Activated naive CD4-positive, alpha-beta T cell treated with anti-CD3 and anti-CD28 coated beads for 36 hours (primary cell): ENCODE measurements at regions not wholly inside any gene's neighbourhood (a gene's known extent, or its start where the extent isn't known, plus 50 kb on each side); places are given as distances from the start of the nearest gene placed in this dataset.

ENCODE experiments used
- CTCF ChIA-PET: fragments of 350-600 bp; sonication (Branson Sonifier 250); formaldehyde crosslinking; loops from one replicate; lab custom pipeline; 2021; ENCODE audit warnings: antibody characterized with exemption; lab: Charles Lee
- DNase-seq: peaks from one replicate; pipeline ENCODE4 v3.0.0-alpha.2; 2020
- H3K27ac Mint-ChIP-seq: one replicate; pipeline ENCODE4 v1.8.0; 2021; ENCODE audit warnings: mild to moderate bottlenecking, mixed read lengths
- H3K27me3 Mint-ChIP-seq: one replicate; pipeline ENCODE4 v1.8.0; 2021; ENCODE audit warnings: low read depth, mixed read lengths
- H3K36me3 Mint-ChIP-seq: one replicate; pipeline ENCODE4 v1.8.0; 2021; ENCODE audit warnings: low read depth, mixed read lengths
- H3K4me1 Mint-ChIP-seq: one replicate; pipeline ENCODE4 v1.8.0; 2021; ENCODE audit warnings: low read depth, mixed read lengths
- H3K4me3 Mint-ChIP-seq: one replicate; pipeline ENCODE4 v1.8.0; 2021; ENCODE audit warnings: mild to moderate bottlenecking, moderate library complexity, mixed read lengths
- H3K9me3 Mint-ChIP-seq: one replicate; pipeline ENCODE4 v1.8.0; 2021; ENCODE audit warnings: mixed read lengths
- intact Hi-C: fragments of 100-400 bp; cut with micrococcal nuclease; formaldehyde crosslinking; loops from one replicate; pipeline ENCODE4 v1.15.1; 2023

DNA sequence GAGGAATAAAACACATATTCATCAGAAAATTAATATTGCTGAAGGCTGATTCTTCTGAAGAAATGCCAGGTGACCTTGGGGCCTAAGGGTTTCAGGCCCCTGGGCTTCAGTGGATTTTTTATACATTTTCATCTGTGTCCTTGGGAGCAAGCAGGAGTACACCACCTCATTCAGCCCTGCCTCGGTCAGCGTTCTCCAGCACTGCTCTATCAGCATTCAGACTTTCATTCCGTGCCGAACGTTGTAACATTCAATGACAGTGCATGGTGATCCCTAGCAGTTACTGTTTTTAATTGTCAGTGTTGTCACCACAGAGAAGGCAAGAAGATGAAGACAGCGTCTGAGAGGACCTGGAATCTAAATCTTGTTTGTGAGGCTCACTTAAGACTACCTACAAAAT, 490.4 kb downstream of the DNAH5 start:
- Mint-ChIP-seq H3K4me3 (no peak overlapping the region), H3K9me3 (peaks cover 8% of the 10 kb centered on the region), H3K4me1 (no peaks in the 10 kb centered on the region), H3K27ac (no peak overlapping the region), H3K27me3 (no peaks in the 10 kb centered on the region), H3K36me3 (no peaks in the 10 kb centered on the region)
- DNase-seq = no peak
- CTCF ChIA-PET = no interaction called here
- intact Hi-C loops = no loop called here

- H3K4me3 Mint-ChIP-seq = no peak overlapping the region
- no peaks in the 10 kb centered on the region for H3K27me3 Mint-ChIP-seq
- peaks cover 5% of the 10 kb centered on the region for H3K9me3 Mint-ChIP-seq
- H3K27ac Mint-ChIP-seq = no peak overlapping the region
- no peaks in the 10 kb centered on the region for H3K4me1 Mint-ChIP-seq
- CTCF ChIA-PET = no interaction called here
- no peak for DNase-seq
- H3K36me3 Mint-ChIP-seq = no peaks in the 10 kb centered on the region
- intact Hi-C loops = no loop called here
Observed at GRCh38 chr5:13448843-13449242, 495.6 kb downstream of the DNAH5 start.

DNA sequence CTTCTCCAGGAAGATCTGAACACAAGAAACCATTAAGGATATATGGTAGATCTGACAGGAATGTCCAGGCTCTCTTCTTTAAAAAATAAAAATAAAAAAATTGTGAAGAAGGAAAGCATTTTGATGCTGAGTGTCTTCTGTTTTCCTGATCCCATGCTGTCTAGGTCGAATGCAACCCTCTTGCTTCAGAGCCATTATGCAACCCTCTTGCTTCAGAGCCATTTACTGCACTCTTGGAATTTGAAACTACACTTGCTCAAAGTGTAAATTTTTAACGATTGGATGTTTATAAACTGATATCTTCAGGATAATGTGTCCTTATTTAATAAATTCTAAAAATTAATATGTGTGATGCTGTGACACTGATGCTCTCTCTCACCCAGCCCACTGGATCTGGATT, 505.1 kb downstream of the DNAH5 start:
- Mint-ChIP-seq H3K4me1 (no peaks in the 10 kb centered on the region), H3K4me3 (no peak overlapping the region), H3K27ac (no peak overlapping the region)

DNA sequence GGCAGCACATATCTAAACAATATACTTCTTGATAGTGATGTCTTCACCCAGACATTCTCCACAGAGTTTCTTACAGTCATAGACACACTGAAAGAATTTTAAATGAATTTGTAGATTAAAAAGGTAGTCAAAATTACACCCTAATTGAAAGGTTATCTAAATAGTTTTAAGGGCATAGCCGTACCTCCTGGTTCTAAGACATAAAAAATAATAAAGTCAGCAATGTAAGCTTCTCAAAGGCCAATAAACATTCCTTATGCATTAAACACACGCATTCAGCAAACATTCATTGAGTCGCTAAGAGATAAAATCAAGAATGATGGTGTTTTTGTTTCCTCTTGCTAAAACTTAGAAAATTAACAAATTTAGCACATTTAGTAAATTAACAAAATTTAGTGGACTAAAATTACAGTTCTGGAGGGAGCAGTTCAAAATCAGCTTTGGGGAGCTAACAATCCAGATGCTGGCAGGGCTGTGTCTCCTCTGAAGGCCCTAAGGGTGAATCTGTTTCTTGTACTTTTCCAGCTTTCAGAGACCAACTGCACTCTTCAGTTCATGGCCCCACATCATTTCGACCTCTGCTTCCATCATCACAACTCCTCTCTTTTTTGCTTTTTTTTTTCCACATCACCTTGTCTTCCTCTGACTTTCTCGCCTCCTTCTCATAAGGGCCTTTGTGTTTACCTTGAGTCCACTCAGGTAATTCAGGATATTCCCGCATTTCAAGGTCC, 516.5 kb downstream of the DNAH5 start:
- CTCF ChIA-PET = no interaction called here
- no peak overlapping the region for H3K27ac Mint-ChIP-seq
- H3K4me1 Mint-ChIP-seq = no peaks in the 10 kb centered on the region
- no peak for DNase-seq
- H3K27me3 Mint-ChIP-seq = no peaks in the 10 kb centered on the region
- H3K9me3 Mint-ChIP-seq = peaks cover 11% of the 10 kb centered on the region
- intact Hi-C loops = no loop called here
- no peaks in the 10 kb centered on the region for H3K36me3 Mint-ChIP-seq
- no peak overlapping the region for H3K4me3 Mint-ChIP-seq

More for the DNA sequence above, 505.1 kb downstream of the DNAH5 start:
- CTCF ChIA-PET = no interaction called here
- Mint-ChIP-seq H3K36me3 (no peaks in the 10 kb centered on the region), H3K27me3 (no peaks in the 10 kb centered on the region), H3K9me3 (peaks cover 5% of the 10 kb centered on the region)
- intact Hi-C loops = no loop called here
- DNase-seq = no peak

DNA sequence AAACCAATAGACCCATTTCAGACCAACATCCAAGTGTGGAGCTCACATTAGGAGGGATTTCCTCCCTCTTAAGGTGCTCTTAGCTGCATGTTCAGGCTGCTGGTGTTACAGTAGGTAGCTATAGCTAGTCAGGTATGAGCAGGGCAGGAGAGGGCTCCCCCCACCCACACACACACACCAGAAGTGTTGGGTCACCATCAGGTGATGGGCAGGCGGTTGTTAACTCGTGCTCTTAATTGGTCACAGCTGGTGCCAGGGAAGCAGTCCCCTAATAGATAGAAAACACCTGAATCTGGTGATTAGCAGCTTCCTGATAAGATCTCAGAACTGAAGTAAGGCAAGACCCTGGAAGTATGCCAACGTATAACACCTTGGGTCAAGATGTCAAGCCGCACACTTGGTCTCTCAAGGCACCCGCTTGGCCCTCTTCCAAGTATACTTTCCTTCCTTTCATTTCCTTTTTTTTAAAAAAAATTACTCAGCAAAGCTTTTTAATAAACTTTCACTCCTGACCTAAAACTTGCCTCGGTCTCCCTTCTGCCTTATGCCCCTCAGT, 532.4 kb downstream of the DNAH5 start:
- Mint-ChIP-seq H3K27ac (no peak overlapping the region), H3K4me1 (no peaks in the 10 kb centered on the region), H3K9me3 (peaks cover 5% of the 10 kb centered on the region), H3K36me3 (peaks cover 2% of the 10 kb centered on the region), H3K27me3 (no peaks in the 10 kb centered on the region), H3K4me3 (no peak overlapping the region)
- DNase-seq = no peak
- CTCF ChIA-PET = no interaction called here
- intact Hi-C loops = no loop called here

GRCh38 chr5:13408616-13409015, 535.9 kb downstream of the DNAH5 start:
- intact Hi-C loops = no loop called here
- no peaks in the 10 kb centered on the region for H3K27me3 Mint-ChIP-seq
- H3K4me3 Mint-ChIP-seq = no peak overlapping the region
- no peaks in the 10 kb centered on the region for H3K36me3 Mint-ChIP-seq
- H3K27ac Mint-ChIP-seq = no peak overlapping the region
- no peaks in the 10 kb centered on the region for H3K4me1 Mint-ChIP-seq
- CTCF ChIA-PET = no interaction called here
- peaks cover 2% of the 10 kb centered on the region for H3K9me3 Mint-ChIP-seq
- no peak for DNase-seq

GRCh38 chr5:13403351-13403750, 541.1 kb downstream of the DNAH5 start:
- H3K27me3 Mint-ChIP-seq = no peaks in the 10 kb centered on the region
- CTCF ChIA-PET = interaction anchor here (0.6 kb wide), 1 partner anchor 604 kb away, joined by 6 read pairs; no protein-coding TSS in a partner anchor
- H3K27ac Mint-ChIP-seq = no peak overlapping the region
- intact Hi-C loops = no loop called here
- no peaks in the 10 kb centered on the region for H3K36me3 Mint-ChIP-seq
- no peak overlapping the region for H3K4me3 Mint-ChIP-seq
- H3K4me1 Mint-ChIP-seq = no peaks in the 10 kb centered on the region
- no peaks in the 10 kb centered on the region for H3K9me3 Mint-ChIP-seq
- DNase-seq = no peak

- H3K4me1 Mint-ChIP-seq = no peaks in the 10 kb centered on the region
- H3K4me3 Mint-ChIP-seq = no peak overlapping the region
- no peak for DNase-seq
- CTCF ChIA-PET = no interaction called here
- no peaks in the 10 kb centered on the region for H3K27me3 Mint-ChIP-seq
- intact Hi-C loops = no loop called here
- no peak overlapping the region for H3K27ac Mint-ChIP-seq
- H3K9me3 Mint-ChIP-seq = peaks cover 15% of the 10 kb centered on the region
- H3K36me3 Mint-ChIP-seq = no peaks in the 10 kb centered on the region
Observed at GRCh38 chr5:13385066-13385465, 559.4 kb downstream of the DNAH5 start.

DNA sequence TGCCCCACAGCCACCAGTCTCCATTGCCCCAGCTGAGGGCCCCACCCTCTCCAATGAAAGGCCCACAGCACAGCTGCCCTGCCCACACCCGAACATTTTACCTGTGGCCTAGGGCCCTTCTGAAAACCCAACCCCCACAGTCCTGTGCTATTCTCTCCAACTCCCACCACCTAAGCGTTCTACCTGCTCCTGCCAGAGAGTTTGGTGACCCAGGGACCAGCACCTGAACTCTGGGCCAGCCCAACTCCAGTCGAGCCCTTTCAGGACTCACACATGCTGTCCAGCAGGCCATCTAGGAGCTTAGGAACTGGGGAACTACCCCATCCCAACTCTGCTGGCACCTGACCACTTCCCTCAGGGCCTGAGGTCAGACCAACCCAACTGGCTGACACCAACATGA, 562.3 kb downstream of the DNAH5 start:
- Mint-ChIP-seq H3K36me3 (no peaks in the 10 kb centered on the region), H3K4me3 (no peak overlapping the region), H3K9me3 (peaks cover 15% of the 10 kb centered on the region), H3K4me1 (no peaks in the 10 kb centered on the region), H3K27ac (no peak overlapping the region), H3K27me3 (no peaks in the 10 kb centered on the region)
- CTCF ChIA-PET = no interaction called here
- no peak for DNase-seq
- intact Hi-C loops = no loop called here

DNA sequence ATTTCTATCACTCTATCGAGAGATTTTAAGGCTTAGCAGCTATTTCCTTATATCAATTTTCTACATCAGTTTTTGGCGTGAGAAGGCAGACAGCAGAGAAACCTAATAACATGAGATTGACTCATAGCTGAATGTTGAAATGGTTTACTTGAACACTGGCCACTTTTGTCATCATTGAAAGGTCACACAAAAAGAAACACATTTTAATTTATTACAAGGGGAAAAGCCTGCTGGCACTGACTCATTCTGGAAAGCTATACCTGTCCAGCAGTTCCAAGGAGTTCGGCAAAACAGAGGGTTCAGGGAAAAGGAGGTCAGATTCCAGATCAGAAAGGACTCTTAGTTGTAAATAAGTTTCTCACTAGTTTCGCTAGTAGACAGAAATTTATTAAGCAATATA, 566.4 kb downstream of the DNAH5 start:
- intact Hi-C loops = no loop called here
- H3K36me3 Mint-ChIP-seq = no peaks in the 10 kb centered on the region
- no peaks in the 10 kb centered on the region for H3K27me3 Mint-ChIP-seq
- H3K4me3 Mint-ChIP-seq = no peak overlapping the region
- H3K4me1 Mint-ChIP-seq = no peaks in the 10 kb centered on the region
- CTCF ChIA-PET = no interaction called here
- no peak for DNase-seq
- peaks cover 5% of the 10 kb centered on the region for H3K9me3 Mint-ChIP-seq
- no peak overlapping the region for H3K27ac Mint-ChIP-seq

GRCh38 chr5:13359344-13359743, 585.1 kb downstream of the DNAH5 start:
- H3K36me3 Mint-ChIP-seq = no peaks in the 10 kb centered on the region
- H3K27ac Mint-ChIP-seq = no peak overlapping the region
- H3K9me3 Mint-ChIP-seq = peaks cover 6% of the 10 kb centered on the region
- no peak for DNase-seq
- H3K4me1 Mint-ChIP-seq = no peaks in the 10 kb centered on the region
- intact Hi-C loops = no loop called here
- CTCF ChIA-PET = no interaction called here
- no peak overlapping the region for H3K4me3 Mint-ChIP-seq
- no peaks in the 10 kb centered on the region for H3K27me3 Mint-ChIP-seq

DNA sequence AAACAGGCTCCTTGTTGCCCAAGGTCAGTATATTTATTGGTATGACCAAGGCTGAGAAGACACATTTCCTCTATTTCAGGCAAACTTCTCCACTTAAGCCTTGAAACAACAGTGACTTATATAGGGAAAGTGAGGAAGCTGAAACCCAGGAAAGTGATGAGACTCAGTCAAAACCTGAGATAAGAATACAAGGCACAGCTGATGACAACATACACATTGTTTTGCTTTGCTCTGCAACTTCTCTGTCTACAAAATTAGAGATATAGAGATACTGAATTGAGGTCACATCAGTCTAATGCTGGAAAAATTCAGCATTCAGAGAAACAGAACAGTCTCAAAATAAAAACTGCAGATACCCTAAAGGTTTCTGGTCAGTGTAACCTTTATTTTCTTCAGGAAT, 586.1 kb downstream of the DNAH5 start:
- H3K27ac Mint-ChIP-seq = no peak overlapping the region
- intact Hi-C loops = no loop called here
- no peaks in the 10 kb centered on the region for H3K4me1 Mint-ChIP-seq
- no peaks in the 10 kb centered on the region for H3K36me3 Mint-ChIP-seq
- H3K4me3 Mint-ChIP-seq = no peak overlapping the region
- CTCF ChIA-PET = no interaction called here
- peaks cover 9% of the 10 kb centered on the region for H3K9me3 Mint-ChIP-seq
- DNase-seq = no peak
- H3K27me3 Mint-ChIP-seq = no peaks in the 10 kb centered on the region

DNA sequence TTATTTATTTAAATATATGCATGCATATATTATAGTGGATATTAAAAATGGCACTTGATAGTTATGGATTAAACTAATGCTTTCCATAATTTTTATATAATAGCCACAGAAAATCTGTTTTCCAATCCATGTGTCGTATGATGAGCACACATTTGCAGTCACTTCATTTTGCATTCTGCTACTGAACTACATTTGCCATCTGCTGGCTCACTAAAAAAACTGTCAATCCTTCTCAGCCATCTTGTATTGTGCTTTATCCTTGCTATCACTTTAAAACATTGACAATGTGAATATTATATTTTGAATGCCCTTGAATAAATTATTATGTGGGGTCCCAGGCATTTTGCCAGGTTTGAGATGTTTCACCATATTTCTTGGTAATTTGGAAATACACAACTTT, 586.6 kb downstream of the DNAH5 start:
- no peak for DNase-seq

More for the DNA sequence above, 586.6 kb downstream of the DNAH5 start:
- no peaks in the 10 kb centered on the region for H3K36me3 Mint-ChIP-seq
- H3K4me3 Mint-ChIP-seq = no peak overlapping the region
- peaks cover 9% of the 10 kb centered on the region for H3K9me3 Mint-ChIP-seq
- H3K27me3 Mint-ChIP-seq = no peaks in the 10 kb centered on the region
- CTCF ChIA-PET = no interaction called here
- no peak overlapping the region for H3K27ac Mint-ChIP-seq
- H3K4me1 Mint-ChIP-seq = no peaks in the 10 kb centered on the region
- intact Hi-C loops = no loop called here
